ENCODE measurements at regions not wholly inside any gene's neighbourhood (a gene's known extent, or its start where the extent isn't known, plus 50 kb on each side); places are given as distances from the start of the nearest gene placed in this dataset.

- no peak for TF ChIP-seq POLR2A (IDR thresholded peaks at IDR 0.05; ENCODE audit: low read length)
- no peak for TF ChIP-seq GATA1 (IDR thresholded peaks at IDR 0.05; ENCODE audit: low read depth, low read length)
Measured at GRCh38 chr9:20250791-20251190, 371.5 kb downstream of the MLLT3 start.

All from erythroblast (primary cell).